AG09309 (cell line): ENCODE measurements at regions not wholly inside any gene's neighbourhood (a gene's known extent, or its start where the extent isn't known, plus 50 kb on each side); places are given as distances from the start of the nearest gene placed in this dataset.

Experiments
- DNase-seq: peaks from one replicate; pipeline ENCODE4 v3.0.0-alpha.2; 2010; ENCODE audit warnings: low read depth
- H3K4me3 ChIP-seq: 2 replicates; pipeline ENCODE4 v1.5.1; 2011; ENCODE audit warnings: mild to moderate bottlenecking, low read depth, low read length, moderate library complexity; ENCODE audit not compliant: control insufficient read depth
- TF ChIP-seq, protein P1 (sequence below): IDR thresholded peaks from 2 replicates; pipeline ENCODE4 v1.5.1; 2011; ENCODE audit warnings: mild to moderate bottlenecking, low read depth, low read length, inconsistent platforms; ENCODE audit not compliant: insufficient read depth, control insufficient read depth; ENCODE audit errors: missing control alignments

DNA sequence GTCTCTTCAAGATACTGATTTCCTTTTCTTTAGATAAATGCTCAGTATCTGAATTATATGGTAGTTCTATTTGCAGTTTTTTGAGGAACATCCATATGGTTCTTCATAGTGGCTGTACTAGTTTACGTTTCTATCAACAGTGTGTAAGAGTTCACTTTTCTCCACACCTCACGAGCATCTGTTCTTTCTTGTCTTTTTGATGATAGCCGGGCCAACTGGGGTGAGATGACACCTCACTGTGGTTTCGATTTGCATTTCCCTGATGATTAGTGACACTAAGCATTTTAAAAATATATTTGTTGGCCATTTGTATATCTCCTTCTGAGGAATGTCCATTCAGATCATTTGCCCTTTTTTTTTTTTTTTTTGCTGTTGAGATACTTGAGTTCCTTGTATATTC lies 458.8 kb downstream of the SETBP1 start:
- no peak overlapping the region for H3K4me3 ChIP-seq
- TF ChIP-seq, protein P1, sequence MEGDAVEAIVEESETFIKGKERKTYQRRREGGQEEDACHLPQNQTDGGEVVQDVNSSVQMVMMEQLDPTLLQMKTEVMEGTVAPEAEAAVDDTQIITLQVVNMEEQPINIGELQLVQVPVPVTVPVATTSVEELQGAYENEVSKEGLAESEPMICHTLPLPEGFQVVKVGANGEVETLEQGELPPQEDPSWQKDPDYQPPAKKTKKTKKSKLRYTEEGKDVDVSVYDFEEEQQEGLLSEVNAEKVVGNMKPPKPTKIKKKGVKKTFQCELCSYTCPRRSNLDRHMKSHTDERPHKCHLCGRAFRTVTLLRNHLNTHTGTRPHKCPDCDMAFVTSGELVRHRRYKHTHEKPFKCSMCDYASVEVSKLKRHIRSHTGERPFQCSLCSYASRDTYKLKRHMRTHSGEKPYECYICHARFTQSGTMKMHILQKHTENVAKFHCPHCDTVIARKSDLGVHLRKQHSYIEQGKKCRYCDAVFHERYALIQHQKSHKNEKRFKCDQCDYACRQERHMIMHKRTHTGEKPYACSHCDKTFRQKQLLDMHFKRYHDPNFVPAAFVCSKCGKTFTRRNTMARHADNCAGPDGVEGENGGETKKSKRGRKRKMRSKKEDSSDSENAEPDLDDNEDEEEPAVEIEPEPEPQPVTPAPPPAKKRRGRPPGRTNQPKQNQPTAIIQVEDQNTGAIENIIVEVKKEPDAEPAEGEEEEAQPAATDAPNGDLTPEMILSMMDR = no peak
- DNase-seq = no peak

DNA sequence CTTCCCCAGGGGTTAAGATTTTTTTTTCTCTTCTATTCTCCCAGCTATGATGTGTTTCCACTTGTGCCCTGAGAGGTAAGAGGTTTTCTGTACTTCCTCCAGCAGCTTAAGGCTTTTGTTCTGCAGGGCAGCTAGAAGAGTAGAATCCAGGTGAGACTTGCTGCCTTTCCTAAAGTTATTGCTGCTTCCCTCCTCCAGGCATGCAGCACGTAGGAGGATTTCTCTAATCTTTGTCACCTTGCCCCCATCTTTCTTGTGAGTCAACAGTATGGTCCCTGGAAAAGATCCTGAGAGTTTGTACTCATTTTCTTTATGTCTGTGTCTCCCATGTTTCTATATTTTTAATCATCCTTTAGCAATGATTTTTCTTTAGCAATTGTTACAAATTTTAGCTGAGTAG lies 462.2 kb downstream of the SETBP1 start:
- H3K4me3 ChIP-seq = no peak overlapping the region
- TF ChIP-seq, protein P1 = no peak
- DNase-seq = no peak

GRCh38 chr18:45149712-45150111 lies 465.6 kb upstream of the SLC14A2 start:
- DNase-seq = no peak
- H3K4me3 ChIP-seq = no peak overlapping the region
- TF ChIP-seq, protein P1 = no peak

DNA sequence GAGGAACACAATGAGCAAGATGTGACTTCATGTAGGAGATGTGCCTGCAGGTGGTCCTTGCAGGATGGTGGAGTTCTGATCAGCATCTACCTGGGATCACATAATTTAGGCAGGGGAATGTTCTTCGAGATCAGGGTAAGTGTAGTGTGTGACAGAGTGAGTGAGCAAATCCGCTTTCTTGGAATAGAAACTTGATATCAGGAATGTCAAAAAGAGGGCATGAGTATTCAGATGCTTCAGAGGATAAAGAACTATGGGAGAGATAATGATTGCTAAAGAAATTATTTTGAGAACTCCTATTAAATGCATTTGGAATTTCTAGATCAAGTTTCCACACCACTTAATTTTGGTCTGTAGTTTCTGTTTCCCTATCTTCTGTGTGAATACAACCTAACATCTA lies 463.6 kb upstream of the SLC14A2 start:
- DNase-seq = no peak
- no peak overlapping the region for H3K4me3 ChIP-seq
- TF ChIP-seq, protein P1 = no peak

- no peak for DNase-seq
- TF ChIP-seq, protein P1 = no peak
- no peak overlapping the region for H3K4me3 ChIP-seq
Observed at GRCh38 chr18:45155526-45155925, 459.8 kb upstream of the SLC14A2 start.

GRCh38 chr18:45156946-45157345 lies 458.3 kb upstream of the SLC14A2 start:
- H3K4me3 ChIP-seq = no peak overlapping the region
- TF ChIP-seq, protein P1 = no peak
- no peak for DNase-seq

- no peak overlapping the region for H3K4me3 ChIP-seq
- no peak for DNase-seq
- TF ChIP-seq, protein P1 = no peak
Observed at GRCh38 chr18:45157576-45157975, 457.7 kb upstream of the SLC14A2 start.
